HCT116 (cell line): ENCODE measurements at regions not wholly inside any gene's neighbourhood (a gene's known extent, or its start where the extent isn't known, plus 50 kb on each side); places are given as distances from the start of the nearest gene placed in this dataset.

ENCODE experiments used
- ATAC-seq: fragments of 200-7000 bp; cut with Tn5 transposase; 2 replicates; pipeline ENCODE4 v1.9.1; 2020; ENCODE audit warnings: mild to moderate bottlenecking, moderate library complexity
- BruUV-seq: library from RNA; stranded (reverse); fragments of 400-500 nt; replicated peaks from 2 replicates; lab custom pipeline; 2021; lab: Mats Ljungman, UMichigan
- CTCF ChIA-PET: fragments of 300-600 bp; sonication (Branson Sonifier 250); formaldehyde crosslinking; loops from one replicate; lab custom pipeline; 2021; ENCODE audit warnings: antibody characterized with exemption; lab: Charles Lee
- POLR2A ChIA-PET: fragments of 300-600, 350-600 bp; sonication (Branson Sonifier 250); formaldehyde crosslinking; loops from one replicate; lab custom pipeline; 2021; ENCODE audit warnings: antibody characterized with exemption; lab: Charles Lee
- RAD21 ChIA-PET, 2 experiments: fragments of 300-600 bp; sonication (Branson Sonifier 250); formaldehyde crosslinking; loops; one replicate each; lab custom pipeline; 2023; ENCODE audit warnings: low total read pairs in 2 of 2; ENCODE audit not compliant: uncharacterized antibody in 2 of 2, unreplicated experiment in 2 of 2, low non-redundant PET in 1 of 2; lab: Charles Lee
- DNase-seq: peaks from one replicate; pipeline ENCODE4 v3.0.0-alpha.2; 2010; ENCODE audit warnings: low read depth, low spot score
- H2AFZ ChIP-seq: fragments of 200-600 bp; shearing (Covaris generic), sonication (generic); 2 replicates; pipeline ENCODE4 v1.6.1; 2017; ENCODE audit warnings: low read depth, mixed run types, mixed read lengths, antibody characterized with exemption, low read length; ENCODE audit not compliant: poor library complexity, severe bottlenecking
- H3K27ac ChIP-seq: 2 replicates; pipeline ENCODE4 v1.5.1; 2012; ENCODE audit warnings: low read depth, low read length
- H3K27me3 ChIP-seq: fragments of 200-600 bp; sonication (generic); 2 replicates; pipeline ENCODE4 v1.6.1; 2016; ENCODE audit warnings: mixed run types, low read length, mixed read lengths; ENCODE audit not compliant: insufficient read depth
- H3K36me3 ChIP-seq, 2 experiments: fragments of 200-500 bp in 1 of 2; fragments of 200-600 bp in 1 of 2; sonication (Bioruptor generic) in 1 of 2; sonication (generic) in 1 of 2; 2 replicates each; pipeline versions ENCODE4 v1.5.1 to v1.6.1; 2014 to 2016; ENCODE audit warnings: low read length in 2 of 2, inconsistent platforms in 1 of 2, mixed read lengths in 1 of 2, mixed run types in 1 of 2; ENCODE audit not compliant: insufficient read depth in 2 of 2, control insufficient read depth in 1 of 2
- H3K4me1 ChIP-seq, 2 experiments: fragments of 200-600 bp in 1 of 2; sonication (generic) in 1 of 2; 2 replicates each; pipeline versions ENCODE4 v1.5.1 to v1.6.1; 2012 to 2017; ENCODE audit warnings: low read length in 2 of 2, inconsistent platforms in 1 of 2, mild to moderate bottlenecking in 1 of 2, mixed read lengths in 1 of 2, mixed run types in 1 of 2, moderate library complexity in 1 of 2; ENCODE audit not compliant: insufficient read depth in 2 of 2, control insufficient read depth in 1 of 2
- H3K4me2 ChIP-seq: fragments of 200-600 bp; sonication (generic); 2 replicates; pipeline ENCODE4 v1.6.1; 2017; ENCODE audit warnings: mixed run types, low read length, mixed read lengths
- H3K4me3 ChIP-seq, 2 experiments: fragments of 200-600 bp in 1 of 2; sonication (generic) in 1 of 2; replicated peaks in 1 of 2; 2 replicates each; pipeline ENCODE4 v1.5.1; 2011 to 2016; ENCODE audit warnings: low read length in 2 of 2, control low read depth in 1 of 2, low read depth in 1 of 2, mild to moderate bottlenecking in 1 of 2, mixed read lengths in 1 of 2, mixed run types in 1 of 2
- H3K79me2 ChIP-seq: fragments of 200-600 bp; sonication (generic); 2 replicates; pipeline ENCODE4 v1.6.1; 2017; ENCODE audit warnings: mild to moderate bottlenecking, mixed run types, low read length, moderate library complexity, mixed read lengths; ENCODE audit not compliant: insufficient read depth
- H3K9ac ChIP-seq: fragments of 200-600 bp; sonication (generic); 2 replicates; pipeline ENCODE4 v1.6.1; 2016; ENCODE audit warnings: low read length, mixed read lengths
- H3K9me2 ChIP-seq: fragments of 200-600 bp; sonication (generic), shearing (Covaris generic); 2 replicates; pipeline ENCODE4 v1.6.1; 2017; ENCODE audit warnings: mixed run types, mild to moderate bottlenecking, moderate library complexity; ENCODE audit not compliant: insufficient read depth
- H3K9me3 ChIP-seq, 2 experiments: fragments of 200-500 bp in 1 of 2; fragments of 200-600 bp in 1 of 2; sonication (Bioruptor generic) in 1 of 2; sonication (generic) in 1 of 2; 2 replicates each; pipeline ENCODE4 v1.6.1; 2014 to 2017; ENCODE audit warnings: low read length in 2 of 2, mixed read lengths in 2 of 2, inconsistent platforms in 1 of 2, low read depth in 1 of 2, mild to moderate bottlenecking in 1 of 2, mixed run types in 1 of 2, moderate library complexity in 1 of 2; ENCODE audit not compliant: control insufficient read depth in 1 of 2, insufficient read depth in 1 of 2
- H4K20me1 ChIP-seq: fragments of 200-600 bp; sonication (generic), shearing (Covaris generic); 2 replicates; pipeline ENCODE4 v1.6.1; 2017; ENCODE audit warnings: mixed run types, mild to moderate bottlenecking, moderate library complexity; ENCODE audit not compliant: insufficient read depth
- ATF3 ChIP-seq: IDR thresholded peaks from 2 replicates; pipeline ENCODE4 v1.6.1; 2012
- CBX3 ChIP-seq: IDR thresholded peaks from 2 replicates; pipeline ENCODE4 v1.6.1; 2012; ENCODE audit warnings: low read depth
- EZH2 ChIP-seq: fragments of 200-600 bp; sonication (generic); IDR thresholded peaks from 2 replicates; pipeline ENCODE4 v1.6.1; 2017; ENCODE audit warnings: antibody characterized with exemption, mixed run types
- JUND ChIP-seq: IDR thresholded peaks from 2 replicates; pipeline ENCODE4 v1.6.1; 2012
- POLR2A ChIP-seq: IDR thresholded peaks from 2 replicates; pipeline ENCODE4 v1.7.0; 2011; ENCODE audit warnings: borderline replicate concordance; ENCODE audit not compliant: insufficient read depth, insufficient read length; ENCODE audit errors: extremely low read depth
- RAD21 ChIP-seq: IDR thresholded peaks from 2 replicates; pipeline ENCODE4 v1.6.1; 2012; ENCODE audit warnings: low read depth, mild to moderate bottlenecking
- REST ChIP-seq: IDR thresholded peaks from 2 replicates; pipeline ENCODE4 v1.6.1; 2012; ENCODE audit warnings: low read depth
- SRF ChIP-seq: IDR thresholded peaks from 2 replicates; pipeline ENCODE4 v1.6.1; 2012; ENCODE audit warnings: low read depth
- YY1 ChIP-seq: IDR thresholded peaks from 2 replicates; pipeline ENCODE4 v1.6.1; 2011; ENCODE audit warnings: low read length, low read depth, moderate library complexity, mild to moderate bottlenecking; ENCODE audit not compliant: insufficient replicate concordance; ENCODE audit errors: extremely low read depth
- ZFX ChIP-seq: fragments of 450-650 bp; IDR thresholded peaks from 2 replicates; pipeline ENCODE4 v1.6.1; 2017
- intact Hi-C: fragments of 100-400 bp; cut with micrococcal nuclease; formaldehyde crosslinking; loops from 2 replicates; pipeline ENCODE4 v1.10.0; 2022

- Histone ChIP-seq H3K4me1 (no peaks in the 10 kb centered on the region), H3K36me3 (no peaks in the 10 kb centered on the region), H3K27ac (no peak overlapping the region), H3K9me2 (no peaks in the 10 kb centered on the region), H3K4me3 (no peak overlapping the region), H3K79me2 (no peaks in the 10 kb centered on the region), H3K4me2 (no peak overlapping the region), H4K20me1 (no peaks in the 10 kb centered on the region), H3K9me3 (no peaks in the 10 kb centered on the region), H3K9ac (no peak overlapping the region), H3K27me3 (peaks cover 21% of the 10 kb centered on the region; the same call in 1 of the 2 replicates), H2AFZ (no peak overlapping the region)
- TF ChIP-seq SRF = no peak
- TF ChIP-seq EZH2 = no peak
- BruUV-seq = no TSS peak
- intact Hi-C loops = no loop called here
- ChIA-PET POLR2A (no interaction called here), CTCF (no interaction called here), RAD21 (no interaction called here)
- ATAC-seq (no peak), DNase-seq (no peak)
Observed at GRCh38 chr20:40449144-40449690, 239.8 kb downstream of the MAFB start.

- POLR2A ChIA-PET = no interaction called here
Observed at GRCh38 chr20:40446888-40447287, 242.1 kb downstream of the MAFB start.

More at GRCh38 chr20:40446888-40447287, 242.1 kb downstream of the MAFB start:
- ChIA-PET RAD21 (no interaction called here), CTCF (no interaction called here)
- H3K9me2 ChIP-seq = no peaks in the 10 kb centered on the region
- TF ChIP-seq ZFX (no peak), SRF (no peak), YY1 (no peak), JUND (no peak), CBX3 (no peak), RAD21 (no peak), ATF3 (no peak), POLR2A (no peak), EZH2 (no peak), REST (no peak)
- H3K9ac ChIP-seq = no peak overlapping the region
- no peak overlapping the region for H3K4me2 ChIP-seq
- H2AFZ ChIP-seq = no peak overlapping the region
- H3K79me2 ChIP-seq = no peaks in the 10 kb centered on the region
- intact Hi-C loops = no loop called here
- no peaks in the 10 kb centered on the region for H3K4me1 ChIP-seq
- ATAC-seq (no peak), DNase-seq (no peak)
- H4K20me1 ChIP-seq = no peaks in the 10 kb centered on the region
- H3K27me3 ChIP-seq = peaks cover 26% of the 10 kb centered on the region; the same call in 1 of the 2 replicates
- no TSS peak for BruUV-seq
- H3K9me3 ChIP-seq = no peaks in the 10 kb centered on the region
- no peak overlapping the region for H3K27ac ChIP-seq
- no peak overlapping the region for H3K4me3 ChIP-seq
- no peaks in the 10 kb centered on the region for H3K36me3 ChIP-seq
